Nephron progenitor cell (in vitro differentiated cells): ENCODE measurements at regions not wholly inside any gene's neighbourhood (a gene's known extent, or its start where the extent isn't known, plus 50 kb on each side); places are given as distances from the start of the nearest gene placed in this dataset.

Experiments used
- DNase-seq: peaks from one replicate; pipeline ENCODE4 v3.0.0; 2021
- H3K27ac Mint-ChIP-seq: 2 replicates; pipeline ENCODE4 v1.8.0; 2021; ENCODE audit warnings: mild to moderate bottlenecking, moderate library complexity, mixed read lengths
- H3K27me3 Mint-ChIP-seq: 2 replicates; pipeline ENCODE4 v1.8.0; 2021; ENCODE audit warnings: mild to moderate bottlenecking, low read depth, mixed read lengths; ENCODE audit not compliant: poor library complexity
- H3K36me3 Mint-ChIP-seq: 2 replicates; pipeline ENCODE4 v1.8.0; 2021; ENCODE audit warnings: low read depth, mixed read lengths
- H3K4me1 Mint-ChIP-seq: 2 replicates; pipeline ENCODE4 v1.8.0; 2021; ENCODE audit warnings: mixed read lengths
- H3K4me3 Mint-ChIP-seq: 2 replicates; pipeline ENCODE4 v1.8.0; 2021; ENCODE audit warnings: mild to moderate bottlenecking, moderate library complexity, mixed read lengths
- H3K9me3 Mint-ChIP-seq: 2 replicates; pipeline ENCODE4 v1.8.0; 2021; ENCODE audit warnings: mild to moderate bottlenecking, moderate library complexity, mixed read lengths
- CTCF ChIP-seq: fragments of 200-600 bp; sonication (generic); IDR thresholded peaks from 2 replicates; pipeline ENCODE4 v1.5.0; 2021; ENCODE audit warnings: antibody characterized with exemption

DNA sequence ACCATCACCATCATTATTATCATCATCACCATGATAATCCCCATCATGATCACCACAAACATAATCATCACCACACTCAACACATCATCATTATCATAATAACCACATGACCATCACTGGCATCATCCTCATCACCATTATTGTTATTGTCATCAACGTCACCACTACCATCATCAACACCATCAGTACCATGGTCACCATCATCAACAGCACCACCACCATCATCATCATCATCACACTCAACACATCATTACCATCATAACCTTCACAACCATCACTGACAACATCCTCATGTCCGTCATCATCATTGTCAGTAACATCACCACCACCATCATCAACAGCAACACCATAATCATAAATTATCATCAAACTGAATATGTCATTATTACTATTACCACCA, 73.2 kb downstream of the MBD3L1 start:
- no peaks in the 10 kb centered on the region for H3K36me3 Mint-ChIP-seq
- TF ChIP-seq CTCF: no peak
- H3K4me3 Mint-ChIP-seq: no peak overlapping the region
- H3K9me3 Mint-ChIP-seq: peaks cover 16% of the 10 kb centered on the region
- no peak for DNase-seq
- no peaks in the 10 kb centered on the region for H3K27me3 Mint-ChIP-seq
- H3K4me1 Mint-ChIP-seq: no peaks in the 10 kb centered on the region
- no peak overlapping the region for H3K27ac Mint-ChIP-seq

DNA sequence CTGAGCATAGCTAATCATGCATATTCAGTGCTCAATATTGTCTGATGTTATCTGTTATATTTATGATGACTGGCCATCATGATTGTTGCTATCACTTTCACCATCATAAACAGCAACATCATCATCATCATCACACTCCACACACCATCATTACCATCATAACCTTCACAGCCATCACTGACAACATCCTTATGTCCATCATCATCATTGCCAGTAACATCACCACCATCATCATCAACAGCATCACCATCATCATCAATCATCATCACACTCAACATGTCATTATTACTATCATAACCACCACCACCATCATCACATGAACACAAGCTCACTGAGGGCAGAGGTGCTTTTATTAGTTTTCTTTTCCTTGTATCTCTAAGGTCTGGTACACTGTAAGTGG, 75.9 kb downstream of the MBD3L1 start:
- peaks cover 16% of the 10 kb centered on the region for H3K9me3 Mint-ChIP-seq
- DNase-seq: no peak
- H3K4me3 Mint-ChIP-seq: no peak overlapping the region
- no peaks in the 10 kb centered on the region for H3K36me3 Mint-ChIP-seq
- H3K27ac Mint-ChIP-seq: no peak overlapping the region
- H3K4me1 Mint-ChIP-seq: no peaks in the 10 kb centered on the region
- no peaks in the 10 kb centered on the region for H3K27me3 Mint-ChIP-seq
- TF ChIP-seq CTCF: no peak

DNA sequence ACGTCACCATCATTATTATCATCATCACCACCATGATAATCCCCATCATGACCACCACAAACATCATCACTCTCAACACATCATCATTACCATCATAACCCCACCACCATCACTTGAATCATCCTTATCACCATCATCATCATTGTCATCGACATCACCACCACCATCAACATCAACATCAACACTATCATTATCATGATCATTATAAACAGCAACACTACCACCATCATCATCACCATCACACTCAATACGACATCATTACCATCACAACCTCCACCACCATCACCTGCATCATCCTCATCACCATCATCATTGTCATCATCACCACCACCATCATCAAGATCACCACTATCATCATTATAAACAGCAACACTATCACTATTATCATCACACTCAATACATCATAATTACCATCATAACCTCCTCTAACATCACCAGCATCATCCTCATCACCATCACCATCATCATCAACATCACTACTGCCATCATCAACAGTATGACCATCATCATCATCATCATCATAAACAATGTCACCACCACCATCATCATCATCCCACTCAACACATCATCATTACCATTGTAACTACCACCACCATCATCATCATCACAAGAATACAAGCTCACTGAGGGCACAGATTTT, 78.7 kb downstream of the MBD3L1 start:
- peaks cover 16% of the 10 kb centered on the region for H3K9me3 Mint-ChIP-seq
- no peaks in the 10 kb centered on the region for H3K4me1 Mint-ChIP-seq
- no peak overlapping the region for H3K4me3 Mint-ChIP-seq
- no peak overlapping the region for H3K27ac Mint-ChIP-seq
- no peaks in the 10 kb centered on the region for H3K27me3 Mint-ChIP-seq
- H3K36me3 Mint-ChIP-seq: no peaks in the 10 kb centered on the region
- no peak for TF ChIP-seq CTCF
- no peak for DNase-seq

GRCh38 chr19:8915997-8916396, 83.8 kb downstream of the MBD3L1 start:
- H3K4me1 Mint-ChIP-seq: no peaks in the 10 kb centered on the region
- no peak overlapping the region for H3K27ac Mint-ChIP-seq
- no peak for DNase-seq
- H3K36me3 Mint-ChIP-seq: no peaks in the 10 kb centered on the region
- H3K4me3 Mint-ChIP-seq: no peak overlapping the region
- peaks cover 5% of the 10 kb centered on the region for H3K9me3 Mint-ChIP-seq
- H3K27me3 Mint-ChIP-seq: no peaks in the 10 kb centered on the region
- no peak for TF ChIP-seq CTCF

GRCh38 chr19:8922591-8922990, 87.6 kb downstream of the MUC16 start:
- no peak for DNase-seq
- H3K4me3 Mint-ChIP-seq: no peak overlapping the region
- H3K4me1 Mint-ChIP-seq: no peaks in the 10 kb centered on the region
- no peak overlapping the region for H3K27ac Mint-ChIP-seq
- H3K9me3 Mint-ChIP-seq: peaks cover 46% of the 10 kb centered on the region
- no peaks in the 10 kb centered on the region for H3K27me3 Mint-ChIP-seq
- no peak for TF ChIP-seq CTCF
- H3K36me3 Mint-ChIP-seq: no peaks in the 10 kb centered on the region

DNA sequence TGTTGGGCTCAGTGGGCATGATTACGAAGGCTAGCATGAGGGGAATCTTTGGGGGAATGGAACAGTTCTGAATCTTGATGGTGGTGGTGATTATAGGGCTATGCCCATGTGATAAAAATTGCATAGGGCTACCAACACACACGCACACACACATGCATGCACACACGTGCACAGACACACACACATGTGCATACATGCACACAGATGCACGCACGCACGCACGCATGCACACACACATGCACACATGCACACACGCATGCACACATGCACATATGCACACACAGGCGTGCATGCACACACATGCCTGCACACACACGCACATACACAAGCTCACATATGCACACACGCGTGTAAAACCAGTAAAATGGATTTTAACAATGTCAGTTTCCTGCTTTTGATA, 85.9 kb downstream of the MUC16 start:
- H3K4me3 Mint-ChIP-seq: no peak overlapping the region
- no peaks in the 10 kb centered on the region for H3K4me1 Mint-ChIP-seq
- TF ChIP-seq CTCF: no peak
- no peaks in the 10 kb centered on the region for H3K36me3 Mint-ChIP-seq
- H3K27ac Mint-ChIP-seq: no peak overlapping the region
- H3K9me3 Mint-ChIP-seq: peaks cover 62% of the 10 kb centered on the region
- no peak for DNase-seq
- H3K27me3 Mint-ChIP-seq: no peaks in the 10 kb centered on the region
